ENCODE measurements at regions not wholly inside any gene's neighbourhood (a gene's known extent, or its start where the extent isn't known, plus 50 kb on each side); places are given as distances from the start of the nearest gene placed in this dataset.

DNA sequence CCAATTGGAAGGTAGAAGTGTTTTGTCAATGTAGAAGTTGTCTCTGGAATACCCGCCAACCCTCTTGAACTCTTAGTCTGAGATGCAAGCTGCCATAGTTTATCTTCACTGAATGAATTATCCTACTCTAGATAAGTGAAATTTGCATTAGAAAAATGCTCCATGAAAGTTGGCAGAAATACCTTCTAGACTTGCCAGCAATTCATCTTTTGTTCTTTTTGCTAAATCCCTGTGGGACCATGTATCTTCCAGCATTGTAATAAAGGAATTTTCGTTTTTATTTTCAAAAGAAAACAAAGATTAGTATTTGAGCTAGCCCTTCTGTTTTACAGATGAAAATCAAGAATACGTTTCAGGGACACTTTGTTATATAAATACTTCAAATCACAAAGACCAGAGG lies 244.2 kb downstream of the CBLN4 start:
- TF ChIP-seq SUZ12 (IDR thresholded peaks at IDR 0.05; ENCODE audit: extremely low read depth, insufficient read depth, insufficient read length): no peak
- TF ChIP-seq ZNF274 (IDR thresholded peaks at IDR 0.05; ENCODE audit: low read depth, low read length): no peak
- TF ChIP-seq YY1 (IDR thresholded peaks at IDR 0.05; ENCODE audit: insufficient read depth, insufficient read length): no peak
